DOHH2 (cell line): ENCODE measurements at regions not wholly inside any gene's neighbourhood (a gene's known extent, or its start where the extent isn't known, plus 50 kb on each side); places are given as distances from the start of the nearest gene placed in this dataset.

ENCODE experiments used
- H3F3A ChIP-seq: fragments of 200-600 bp; sonication (generic), shearing (Covaris generic); 2 replicates; pipeline ENCODE4 v1.6.0; 2016; ENCODE audit warnings: antibody characterized with exemption, mild to moderate bottlenecking; ENCODE audit not compliant: control insufficient read depth, insufficient read depth
- H3K27ac ChIP-seq: fragments of 200-600 bp; sonication (generic); 2 replicates; pipeline ENCODE4 v1.5.1; 2014; ENCODE audit warnings: low read depth, mild to moderate bottlenecking, low read length, moderate library complexity
- H3K27me3 ChIP-seq: fragments of 200-600 bp; sonication (generic); 2 replicates; pipeline ENCODE4 v1.6.1; 2014; ENCODE audit warnings: mild to moderate bottlenecking, low read length, mixed read lengths; ENCODE audit not compliant: control insufficient read depth
- H3K36me3 ChIP-seq: fragments of 200-600 bp; sonication (generic); 2 replicates; pipeline ENCODE4 v1.6.1; 2014; ENCODE audit warnings: mild to moderate bottlenecking, low read length, moderate library complexity, mixed read lengths; ENCODE audit not compliant: control insufficient read depth
- H3K4me1 ChIP-seq: fragments of 200-600 bp; sonication (generic); 2 replicates; pipeline ENCODE4 v1.6.1; 2014; ENCODE audit warnings: mild to moderate bottlenecking, low read length, mixed read lengths; ENCODE audit not compliant: control insufficient read depth
- H3K4me2 ChIP-seq: fragments of 200-600 bp; sonication (generic); 2 replicates; pipeline ENCODE4 v1.6.0; 2014; ENCODE audit warnings: mild to moderate bottlenecking, low read length, moderate library complexity
- H3K4me3 ChIP-seq: fragments of 200-600 bp; sonication (generic); 2 replicates; pipeline ENCODE4 v1.5.1; 2014; ENCODE audit warnings: mild to moderate bottlenecking, low read length, mixed read lengths
- H3K79me2 ChIP-seq: fragments of 200-600 bp; sonication (generic); 2 replicates; pipeline ENCODE4 v1.6.1; 2014; ENCODE audit warnings: mild to moderate bottlenecking, low read length, mixed read lengths; ENCODE audit not compliant: control insufficient read depth
- H3K9me2 ChIP-seq: fragments of 200-600 bp; sonication (generic); replicated peaks from 2 replicates; pipeline ENCODE4 v1.6.1; 2014; ENCODE audit warnings: mild to moderate bottlenecking, low read length, mixed read lengths; ENCODE audit not compliant: control insufficient read depth
- H3K9me3 ChIP-seq: fragments of 200-600 bp; sonication (generic); 2 replicates; pipeline ENCODE4 v1.6.1; 2014; ENCODE audit warnings: antibody characterized with exemption, low read length, mixed read lengths; ENCODE audit not compliant: control insufficient read depth, insufficient read depth
- H4K20me1 ChIP-seq: fragments of 200-600 bp; sonication (generic); 2 replicates; pipeline ENCODE4 v1.6.0; 2014; ENCODE audit warnings: low read depth, mild to moderate bottlenecking, antibody characterized with exemption, low read length, moderate library complexity; ENCODE audit not compliant: control insufficient read depth, insufficient read depth
- EZH2phosphoT487 ChIP-seq: fragments of 200-600 bp; sonication (generic); IDR thresholded peaks from 2 replicates; pipeline ENCODE4 v1.6.1; 2017; ENCODE audit warnings: borderline replicate concordance, mild to moderate bottlenecking, antibody characterized with exemption, low read length, moderate library complexity, mixed read lengths
- TF ChIP-seq, protein P1 (sequence below): fragments of 200-600 bp; sonication (generic); IDR thresholded peaks from one replicate; pipeline ENCODE4 v1.5.1; 2014; ENCODE audit warnings: antibody characterized with exemption, mild to moderate bottlenecking, low read depth, low read length; ENCODE audit not compliant: poor library complexity, severe bottlenecking

DNA sequence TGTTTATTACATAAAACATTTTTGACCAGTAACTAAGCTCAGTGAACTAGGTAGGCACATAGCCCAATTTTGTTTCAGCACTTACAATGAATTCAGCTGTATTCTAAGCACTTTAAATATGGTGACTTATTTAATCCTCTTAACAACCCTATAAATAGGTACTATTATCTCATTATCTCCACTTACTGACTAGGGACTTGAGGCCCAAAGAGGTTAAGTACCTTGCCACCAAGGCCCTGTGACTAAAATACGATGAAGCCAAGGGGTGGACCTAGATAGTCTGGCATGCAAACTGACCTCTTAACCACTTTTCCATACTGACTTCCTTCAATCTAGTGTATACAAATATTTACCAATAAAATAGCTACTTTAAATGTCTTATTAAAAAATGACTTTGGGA, 266.4 kb downstream of the ZNF608 start:
- H3K79me2 ChIP-seq = no peaks in the 10 kb centered on the region
- no peaks in the 10 kb centered on the region for H3K27me3 ChIP-seq
- H3K4me1 ChIP-seq = no peaks in the 10 kb centered on the region
- H3K36me3 ChIP-seq = no peaks in the 10 kb centered on the region
- H3K4me3 ChIP-seq = no peak overlapping the region
- no peaks in the 10 kb centered on the region for H3K9me2 ChIP-seq
- no peak for TF ChIP-seq EZH2phosphoT487
- TF ChIP-seq, protein P1, sequence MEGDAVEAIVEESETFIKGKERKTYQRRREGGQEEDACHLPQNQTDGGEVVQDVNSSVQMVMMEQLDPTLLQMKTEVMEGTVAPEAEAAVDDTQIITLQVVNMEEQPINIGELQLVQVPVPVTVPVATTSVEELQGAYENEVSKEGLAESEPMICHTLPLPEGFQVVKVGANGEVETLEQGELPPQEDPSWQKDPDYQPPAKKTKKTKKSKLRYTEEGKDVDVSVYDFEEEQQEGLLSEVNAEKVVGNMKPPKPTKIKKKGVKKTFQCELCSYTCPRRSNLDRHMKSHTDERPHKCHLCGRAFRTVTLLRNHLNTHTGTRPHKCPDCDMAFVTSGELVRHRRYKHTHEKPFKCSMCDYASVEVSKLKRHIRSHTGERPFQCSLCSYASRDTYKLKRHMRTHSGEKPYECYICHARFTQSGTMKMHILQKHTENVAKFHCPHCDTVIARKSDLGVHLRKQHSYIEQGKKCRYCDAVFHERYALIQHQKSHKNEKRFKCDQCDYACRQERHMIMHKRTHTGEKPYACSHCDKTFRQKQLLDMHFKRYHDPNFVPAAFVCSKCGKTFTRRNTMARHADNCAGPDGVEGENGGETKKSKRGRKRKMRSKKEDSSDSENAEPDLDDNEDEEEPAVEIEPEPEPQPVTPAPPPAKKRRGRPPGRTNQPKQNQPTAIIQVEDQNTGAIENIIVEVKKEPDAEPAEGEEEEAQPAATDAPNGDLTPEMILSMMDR = no peak
- H3K27ac ChIP-seq = no peak overlapping the region
- H3F3A ChIP-seq = no peaks in the 10 kb centered on the region
- no peak overlapping the region for H3K4me2 ChIP-seq
- no peaks in the 10 kb centered on the region for H4K20me1 ChIP-seq
- H3K9me3 ChIP-seq = peaks cover 3% of the 10 kb centered on the region; the same call in 1 of the 2 replicates

DNA sequence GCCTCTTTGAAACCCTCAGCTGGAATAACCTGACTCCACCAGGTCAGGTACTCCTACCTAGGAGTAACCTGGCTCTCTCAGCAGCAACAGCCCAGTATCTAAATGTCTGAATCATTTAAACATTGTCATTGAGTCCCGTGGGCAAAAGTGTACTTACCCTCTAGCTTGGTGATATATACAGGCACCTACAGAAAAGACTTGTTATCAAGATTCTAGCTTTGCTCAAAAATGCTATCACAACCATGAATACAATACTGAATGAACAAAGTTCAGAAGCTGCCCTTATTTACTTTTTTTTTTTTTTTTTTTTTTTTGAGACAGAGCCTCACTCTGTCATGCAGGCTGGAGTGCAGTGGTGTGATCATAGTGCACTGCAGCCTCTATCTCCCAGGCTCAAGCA, 268.2 kb downstream of the ZNF608 start:
- Histone ChIP-seq H3K4me1 (no peaks in the 10 kb centered on the region), H3K9me3 (no peaks in the 10 kb centered on the region), H3K36me3 (no peaks in the 10 kb centered on the region), H4K20me1 (no peaks in the 10 kb centered on the region), H3K9me2 (no peaks in the 10 kb centered on the region), H3K79me2 (no peaks in the 10 kb centered on the region), H3K4me2 (no peak overlapping the region), H3K27me3 (no peaks in the 10 kb centered on the region), H3K27ac (no peak overlapping the region), H3F3A (no peaks in the 10 kb centered on the region), H3K4me3 (no peak overlapping the region)
- TF ChIP-seq EZH2phosphoT487 = no peak
- TF ChIP-seq, protein P1 = no peak

DNA sequence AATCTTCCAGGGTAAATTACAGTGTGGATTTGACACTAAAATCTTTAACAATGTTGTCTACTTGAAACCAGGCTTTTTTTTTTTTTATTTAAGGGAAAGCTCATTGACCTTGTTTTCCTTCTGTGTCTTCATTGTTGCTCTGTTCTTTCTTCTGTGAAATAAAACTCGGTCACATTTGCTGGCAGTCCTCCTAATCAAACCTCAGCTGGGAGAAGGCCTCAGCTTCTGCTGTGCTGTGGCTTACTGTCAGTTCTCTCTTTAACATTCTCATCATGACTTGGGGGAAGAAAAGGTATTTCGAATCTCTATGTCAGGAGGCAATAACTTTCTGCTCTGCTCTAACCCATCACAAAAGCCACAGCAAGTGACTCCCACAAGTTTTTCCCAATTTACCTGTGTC, 268.9 kb downstream of the ZNF608 start:
- H3K4me3 ChIP-seq = no peak overlapping the region
- TF ChIP-seq, protein P1 = no peak
- no peak for TF ChIP-seq EZH2phosphoT487

DNA sequence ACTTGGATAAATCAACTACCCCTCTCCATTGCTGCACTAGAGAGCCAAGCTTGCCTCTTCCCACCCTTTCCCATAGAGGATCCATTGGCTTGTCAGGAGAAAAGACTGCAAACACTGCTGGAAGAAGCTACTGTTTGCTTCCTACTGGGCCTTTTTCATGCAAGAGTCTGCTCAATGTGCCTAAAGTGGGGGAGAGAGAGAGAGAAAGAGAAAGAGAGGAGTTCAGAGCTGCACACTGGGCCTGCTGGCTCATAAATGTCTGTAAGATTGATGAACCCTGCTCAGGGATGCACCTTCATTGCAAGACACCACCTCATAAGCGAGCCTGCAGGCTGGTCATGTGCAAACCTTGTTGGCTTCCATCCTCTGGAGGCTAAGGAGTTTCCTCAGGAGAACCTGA, 269.4 kb downstream of the ZNF608 start:
- Histone ChIP-seq H3K4me3 (no peak overlapping the region), H3K27ac (no peak overlapping the region), H4K20me1 (no peaks in the 10 kb centered on the region)

More for the DNA sequence above, 268.9 kb downstream of the ZNF608 start:
- Histone ChIP-seq H3K27me3 (no peaks in the 10 kb centered on the region), H3F3A (no peaks in the 10 kb centered on the region), H3K9me2 (no peaks in the 10 kb centered on the region), H4K20me1 (no peaks in the 10 kb centered on the region), H3K79me2 (no peaks in the 10 kb centered on the region), H3K9me3 (no peaks in the 10 kb centered on the region), H3K4me2 (no peak overlapping the region), H3K4me1 (no peaks in the 10 kb centered on the region), H3K36me3 (no peaks in the 10 kb centered on the region), H3K27ac (no peak overlapping the region)

More for the DNA sequence above, 269.4 kb downstream of the ZNF608 start:
- Histone ChIP-seq H3K4me2 (no peak overlapping the region), H3F3A (no peaks in the 10 kb centered on the region), H3K9me2 (no peaks in the 10 kb centered on the region), H3K79me2 (no peaks in the 10 kb centered on the region), H3K27me3 (no peaks in the 10 kb centered on the region), H3K9me3 (no peaks in the 10 kb centered on the region), H3K36me3 (no peaks in the 10 kb centered on the region), H3K4me1 (no peaks in the 10 kb centered on the region)
- TF ChIP-seq, protein P1 = no peak
- no peak for TF ChIP-seq EZH2phosphoT487
